ENCODE measurements at regions not wholly inside any gene's neighbourhood (a gene's known extent, or its start where the extent isn't known, plus 50 kb on each side); places are given as distances from the start of the nearest gene placed in this dataset.
"Not testable (repeated sequence)": the region's sequence is repeated elsewhere in the genome, so short reads cannot be mapped to it uniquely, and the experiment has no call there.

- DNase-seq (ENCODE audit: low spot score), result no peak
Measured at GRCh38 chr3:88677298-88677697, 430.1 kb upstream of the EPHA3 start.

GRCh38 chr3:88678747-88679146 is 428.7 kb upstream of the EPHA3 start:
- DNase-seq (ENCODE audit: low spot score), result no peak

- no peak for DNase-seq (ENCODE audit: low spot score)
Measured at GRCh38 chr3:88690287-88690686, 417.1 kb upstream of the EPHA3 start.

GRCh38 chr3:88691081-88691480 is 416.3 kb upstream of the EPHA3 start:
- no peak for DNase-seq (ENCODE audit: low spot score)

- DNase-seq (ENCODE audit: low spot score), result no peak
Measured at GRCh38 chr3:88703501-88704059, 403.8 kb upstream of the EPHA3 start.

GRCh38 chr3:88704338-88704737 is 403.1 kb upstream of the EPHA3 start:
- DNase-seq (ENCODE audit: low spot score), result no peak

- no peak for DNase-seq (ENCODE audit: low spot score)
Measured at GRCh38 chr3:88707837-88708236, 399.6 kb upstream of the EPHA3 start.

- no peak for DNase-seq (ENCODE audit: low spot score)
Measured at GRCh38 chr3:88712552-88712951, 394.9 kb upstream of the EPHA3 start.

GRCh38 chr3:88713233-88713691 is 394.2 kb upstream of the EPHA3 start:
- no peak for DNase-seq (ENCODE audit: low spot score)

GRCh38 chr3:88725440-88726165 is 381.8 kb upstream of the EPHA3 start:
- DNase-seq (ENCODE audit: low spot score), result no peak

GRCh38 chr3:88732186-88732585 is 375.2 kb upstream of the EPHA3 start:
- DNase-seq (ENCODE audit: low spot score), result no peak

GRCh38 chr3:88742106-88742505 is 365.3 kb upstream of the EPHA3 start:
- no peak for DNase-seq (ENCODE audit: low spot score)

- no peak for DNase-seq (ENCODE audit: low spot score)
Measured at GRCh38 chr3:88742674-88743507, 364.5 kb upstream of the EPHA3 start.

- no peak for DNase-seq (ENCODE audit: low spot score)
Measured at GRCh38 chr3:88744896-88745295, 362.5 kb upstream of the EPHA3 start.

GRCh38 chr3:88747145-88747544 is 360.3 kb upstream of the EPHA3 start:
- DNase-seq (ENCODE audit: low spot score), result not testable (repeated sequence)

- no peak for DNase-seq (ENCODE audit: low spot score)
Measured at GRCh38 chr3:88758676-88759075, 348.7 kb upstream of the EPHA3 start.

GRCh38 chr3:88767746-88768145 is 339.7 kb upstream of the EPHA3 start:
- no peak for DNase-seq (ENCODE audit: low spot score)

GRCh38 chr3:88773766-88774165 is 333.7 kb upstream of the EPHA3 start:
- DNase-seq (ENCODE audit: low spot score), result no peak

- no peak for DNase-seq (ENCODE audit: low spot score)
Measured at GRCh38 chr3:88775026-88775690, 332.3 kb upstream of the EPHA3 start.

GRCh38 chr3:88779482-88779881 is 327.9 kb upstream of the EPHA3 start:
- no peak for DNase-seq (ENCODE audit: low spot score)

- DNase-seq (ENCODE audit: low spot score), result no peak
Measured at GRCh38 chr3:88784925-88785324, 322.5 kb upstream of the EPHA3 start.

- DNase-seq (ENCODE audit: low spot score), result no peak
Measured at GRCh38 chr3:88785841-88786240, 321.6 kb upstream of the EPHA3 start.

Measured in AG08396 (cell line).